DMS153 (cell line): ENCODE measurements at regions not wholly inside any gene's neighbourhood (a gene's known extent, or its start where the extent isn't known, plus 50 kb on each side); places are given as distances from the start of the nearest gene placed in this dataset.

Experiments
- DNase-seq: peaks from one replicate; lab custom pipeline; 2025; lab: John Stamatoyannopoulos, UW

GRCh38 chr20:40591119-40591518 lies 97.9 kb downstream of the MAFB start:
- no peak for DNase-seq

- no peak for DNase-seq
Observed at GRCh38 chr20:40589581-40589980, 99.5 kb downstream of the MAFB start.

- no peak for DNase-seq
Observed at GRCh38 chr20:40588891-40589290, 100.1 kb downstream of the MAFB start.

GRCh38 chr20:40587038-40587437 lies 102.0 kb downstream of the MAFB start:
- DNase-seq = no peak

DNA sequence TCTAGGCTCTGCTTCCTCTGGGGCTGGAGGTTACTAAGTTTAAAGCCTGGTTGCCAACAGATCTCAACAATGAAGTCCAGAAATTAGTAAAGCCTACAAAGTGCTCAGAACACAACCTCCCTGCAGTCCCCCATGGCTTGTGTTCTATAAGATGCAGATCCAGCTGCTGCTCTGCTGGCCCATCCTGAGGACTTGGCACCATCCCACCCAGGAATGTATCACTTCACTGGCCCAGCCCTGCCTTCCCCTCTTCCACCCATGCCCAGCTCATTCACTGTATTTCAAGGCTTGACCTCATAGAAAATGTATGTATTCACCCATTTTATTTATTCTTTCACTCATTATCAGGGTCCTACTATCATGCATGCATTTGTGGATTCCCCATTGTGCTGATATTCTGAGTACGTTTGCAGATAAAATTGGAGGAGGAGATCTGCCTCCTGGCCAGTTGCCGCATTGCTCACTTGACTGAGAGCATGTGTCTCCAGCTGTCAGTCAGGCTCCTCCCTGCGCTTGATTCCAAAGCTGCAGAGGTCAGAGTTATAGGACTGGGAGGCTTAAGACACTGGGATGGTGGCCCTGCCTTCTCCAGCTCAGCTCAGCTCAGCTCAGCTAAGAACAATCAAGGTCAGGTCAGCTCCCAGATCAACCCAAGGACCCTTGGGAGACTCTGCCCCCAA lies 104.8 kb downstream of the MAFB start:
- no peak for DNase-seq

DNA sequence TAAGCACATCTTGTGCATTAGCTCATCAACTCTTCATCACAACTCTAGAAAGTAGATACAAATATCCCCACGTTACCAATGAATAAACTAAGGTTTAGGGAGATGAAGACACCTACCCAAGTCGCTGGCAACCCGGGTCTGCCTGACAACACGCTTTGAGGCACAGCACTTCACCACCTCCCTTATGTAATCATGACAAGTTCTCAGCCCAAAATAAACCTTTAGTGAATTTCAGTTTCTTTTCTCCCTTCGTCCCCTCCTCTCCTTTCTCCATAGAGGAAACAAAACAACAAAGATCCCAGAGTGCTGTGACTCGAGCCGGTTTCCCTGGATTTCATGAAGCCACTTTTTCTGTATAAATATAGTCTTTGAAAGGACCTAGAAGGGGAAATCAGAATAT lies 105.4 kb downstream of the MAFB start:
- no peak for DNase-seq

DNA sequence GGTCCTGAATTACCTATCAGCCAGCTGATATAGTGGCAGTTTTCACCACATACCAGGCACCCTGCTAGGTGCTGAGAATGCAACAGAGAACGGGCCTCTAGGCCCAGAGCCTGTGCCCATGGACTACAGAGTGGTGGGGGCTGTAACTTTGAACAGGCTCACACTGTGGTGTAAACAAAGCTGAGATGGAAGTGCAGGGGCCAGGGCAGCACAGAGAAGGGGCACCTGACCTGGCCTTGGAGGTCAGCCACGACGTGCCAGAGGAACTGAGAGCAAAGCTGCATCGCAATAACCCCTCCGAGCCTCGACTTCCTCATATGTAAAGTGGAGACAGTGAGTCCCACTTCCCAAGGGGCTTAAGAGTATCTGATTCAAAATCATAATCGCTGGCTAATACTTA lies 105.8 kb downstream of the MAFB start:
- DNase-seq = no peak

DNA sequence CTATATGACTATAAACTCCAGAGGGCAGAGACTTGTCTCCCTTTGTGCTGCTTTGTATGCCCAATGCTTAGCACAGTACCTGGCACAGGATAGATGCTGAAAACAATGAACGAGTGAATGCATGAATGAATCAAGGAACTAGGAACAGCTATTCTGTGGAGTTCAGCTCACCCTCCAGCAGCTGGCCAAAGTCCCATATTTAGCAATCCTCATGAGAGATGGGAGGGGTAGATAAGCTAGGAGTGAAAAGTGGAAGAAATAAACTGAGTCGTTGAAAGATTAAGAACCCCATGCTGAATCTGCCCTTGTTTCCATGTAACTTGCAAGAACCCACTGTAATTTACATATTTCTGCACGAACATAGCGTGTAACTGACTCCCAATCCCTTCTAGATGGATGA lies 106.5 kb downstream of the MAFB start:
- no peak for DNase-seq

DNA sequence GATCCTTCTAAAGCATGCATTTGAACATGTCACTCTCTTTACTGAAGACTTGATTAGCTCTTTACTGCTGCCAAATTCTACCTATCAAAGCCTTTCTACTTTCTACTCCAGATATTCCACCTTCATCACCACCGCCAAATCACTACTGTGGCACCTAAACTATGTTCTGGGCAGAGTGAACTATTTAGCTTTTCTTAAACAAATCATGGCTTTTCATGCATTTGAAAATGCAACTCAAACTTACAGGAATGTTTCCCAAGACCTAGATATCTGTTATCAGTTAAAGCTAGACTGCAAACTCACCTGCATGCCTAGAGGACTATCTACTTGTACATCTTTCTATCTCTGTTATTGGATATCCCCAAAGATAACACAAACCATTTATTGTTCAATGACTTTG lies 109.3 kb downstream of the MAFB start:
- DNase-seq = no peak

- no peak for DNase-seq
Observed at GRCh38 chr20:40578961-40579360, 110.1 kb downstream of the MAFB start.

- no peak for DNase-seq
Observed at GRCh38 chr20:40575851-40576250, 113.2 kb downstream of the MAFB start.

- no peak for DNase-seq
Observed at GRCh38 chr20:40572251-40572650, 116.8 kb downstream of the MAFB start.

DNA sequence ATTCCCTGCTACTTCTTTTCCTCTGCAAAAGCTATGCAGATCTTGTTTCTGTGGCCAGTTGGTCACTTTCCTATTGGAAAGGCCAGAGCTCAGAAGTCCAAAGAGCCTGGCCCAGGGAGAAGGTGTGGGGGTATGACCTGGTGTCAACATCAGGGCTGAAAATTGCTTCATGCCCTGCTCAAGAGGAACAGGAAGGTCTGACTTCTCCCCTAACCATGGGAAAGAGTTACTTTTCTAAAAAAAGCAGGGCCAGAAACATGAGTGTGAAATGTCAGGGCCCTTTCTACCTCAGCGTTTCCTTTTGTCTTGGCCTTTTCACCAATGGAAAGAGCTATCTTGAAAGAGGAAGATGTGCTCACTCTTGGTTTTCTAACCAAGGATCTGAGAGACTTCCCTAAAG lies 117.4 kb downstream of the MAFB start:
- no peak for DNase-seq

- no peak for DNase-seq
Observed at GRCh38 chr20:40568200-40568599, 120.8 kb downstream of the MAFB start.

DNA sequence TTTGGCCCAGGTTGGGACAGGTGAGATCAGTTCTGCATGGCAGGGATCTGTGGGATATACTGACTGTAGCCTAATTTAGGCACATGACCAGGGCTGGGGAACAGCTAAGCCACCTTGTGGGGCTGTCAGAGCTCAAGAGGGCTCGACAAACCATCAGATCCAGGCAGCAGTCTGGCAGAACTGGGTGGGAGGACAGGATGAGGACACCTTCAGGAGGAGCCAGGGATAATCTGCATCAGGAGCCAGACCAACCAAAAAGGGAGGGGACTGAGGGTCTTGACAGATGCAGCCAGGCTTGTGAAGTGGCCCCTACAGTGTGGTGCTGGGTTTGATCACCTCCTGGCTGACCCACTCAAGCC lies 123.4 kb downstream of the MAFB start:
- DNase-seq = no peak

DNA sequence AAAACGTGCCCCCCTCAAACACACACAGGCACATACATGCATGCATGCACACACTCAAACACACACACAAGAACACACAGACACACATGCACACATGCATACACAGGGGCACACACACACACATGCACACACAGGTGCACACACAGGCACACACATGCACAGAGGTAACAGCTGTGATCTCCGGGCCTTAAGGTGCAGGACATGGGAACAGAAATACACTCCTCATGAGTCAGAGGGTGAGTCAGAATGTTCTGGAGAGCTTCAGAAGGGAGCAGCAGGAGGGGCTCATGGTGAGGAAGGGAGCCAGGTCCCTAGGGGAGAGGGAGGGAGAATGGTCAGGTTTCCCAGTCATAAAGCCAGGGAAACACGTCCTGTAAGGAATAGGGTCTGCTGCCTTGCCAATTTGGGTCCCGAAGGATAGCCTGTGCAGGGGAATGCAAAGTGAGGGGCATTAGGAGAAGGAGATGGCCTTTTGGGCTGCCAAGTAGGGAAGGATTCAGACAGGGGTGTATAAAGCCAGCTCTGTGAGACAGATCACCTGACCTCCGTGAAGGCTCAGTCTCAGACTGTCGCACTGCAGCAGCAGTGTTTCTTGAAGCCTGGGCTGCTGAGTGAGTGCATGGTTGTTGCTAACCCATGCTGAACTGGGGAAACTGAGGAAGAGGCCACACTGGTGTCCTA lies 123.9 kb downstream of the MAFB start:
- no peak for DNase-seq

GRCh38 chr20:40563296-40563950 lies 125.6 kb downstream of the MAFB start:
- DNase-seq = no peak

GRCh38 chr20:40562031-40562430 lies 127.0 kb downstream of the MAFB start:
- no peak for DNase-seq

- DNase-seq = no peak
Observed at GRCh38 chr20:40561187-40561586, 127.8 kb downstream of the MAFB start.

DNA sequence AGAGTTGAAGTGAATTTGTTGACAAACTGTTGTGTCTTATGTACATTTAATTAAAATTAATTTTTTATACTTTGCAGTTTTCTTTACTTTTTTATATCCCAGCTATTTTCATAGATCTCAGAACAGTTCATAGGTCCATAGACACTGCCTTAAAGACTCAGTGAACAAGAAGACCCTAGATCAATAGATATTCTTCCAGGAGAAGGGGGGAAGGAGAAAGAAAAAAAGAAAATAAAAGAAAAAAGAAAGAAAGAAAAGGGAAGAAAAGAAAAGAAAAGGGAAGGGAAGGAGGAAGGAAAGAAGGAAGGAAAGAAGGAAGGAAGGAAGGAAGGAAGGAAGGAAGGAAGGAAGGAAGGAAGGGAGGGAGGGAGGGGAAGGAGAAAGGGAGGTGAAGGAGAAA lies 130.8 kb downstream of the MAFB start:
- DNase-seq = no peak

DNA sequence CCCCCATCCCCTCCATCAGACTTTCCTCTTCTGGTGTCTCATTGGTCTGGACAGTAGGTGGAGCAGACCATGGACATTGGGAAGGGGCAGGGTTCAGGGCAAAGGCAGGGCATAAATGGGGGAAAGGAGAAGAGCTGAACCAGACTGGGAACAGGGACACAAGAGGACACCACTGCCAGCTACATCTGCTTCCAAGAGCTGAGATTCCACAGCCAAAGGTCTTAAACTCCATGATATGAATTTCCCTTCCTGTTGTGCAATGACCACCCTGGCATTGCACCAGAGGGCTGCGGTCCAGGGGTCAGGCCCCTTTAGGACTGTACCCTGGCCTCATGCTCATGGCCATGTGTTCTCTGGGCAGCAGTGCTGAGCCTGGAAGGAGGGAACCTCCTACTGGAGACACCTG lies 137.9 kb downstream of the MAFB start:
- no peak for DNase-seq

DNA sequence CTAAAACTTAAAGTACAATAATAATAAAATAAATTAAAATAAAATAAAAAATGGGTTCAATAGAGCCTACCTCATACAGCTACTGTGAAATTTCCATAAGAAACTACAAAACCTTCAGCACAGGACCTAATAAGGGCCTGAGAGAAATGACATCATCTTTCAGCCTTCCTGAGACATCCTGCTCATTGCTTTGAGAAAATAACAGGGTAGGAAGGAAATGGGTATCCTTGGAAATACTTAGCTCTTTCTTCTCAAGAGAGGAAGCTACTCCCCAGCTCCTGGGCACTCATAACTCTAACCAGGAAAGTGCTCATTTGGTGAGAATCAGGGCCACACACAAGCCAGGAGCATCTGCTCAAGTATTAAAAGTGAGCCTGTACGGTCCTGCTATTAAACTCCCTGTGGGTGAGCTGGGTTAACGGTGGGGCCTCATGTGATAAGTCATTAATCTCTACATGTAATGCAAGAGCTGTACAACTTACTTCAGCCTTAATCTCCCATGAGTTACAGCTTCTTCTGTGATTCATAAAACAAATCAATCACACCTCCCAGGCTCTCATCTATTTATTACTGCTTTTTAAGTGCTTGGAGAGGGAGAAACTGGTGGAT lies 141.4 kb downstream of the MAFB start:
- DNase-seq = no peak

GRCh38 chr20:40545478-40545877 lies 143.6 kb downstream of the MAFB start:
- no peak for DNase-seq
